ENCODE measurements at regions not wholly inside any gene's neighbourhood (a gene's known extent, or its start where the extent isn't known, plus 50 kb on each side); places are given as distances from the start of the nearest gene placed in this dataset.
"Not testable (repeated sequence)": the region's sequence is repeated elsewhere in the genome, so short reads cannot be mapped to it uniquely, and the experiment has no call there.

- no peak overlapping the region for H3K9ac ChIP-seq (ENCODE audit: low read length)
- H3K27ac ChIP-seq (ENCODE audit: low read depth, low read length): no peak overlapping the region
- H3K36me3 ChIP-seq (ENCODE audit: control insufficient read depth, insufficient read depth, low read length): no peaks in the 10 kb centered on the region
- no peaks in the 10 kb centered on the region for H3K4me1 ChIP-seq (ENCODE audit: control insufficient read depth, insufficient read depth, low read length)
- no peak overlapping the region for H3K4me3 ChIP-seq (ENCODE audit: low read length)
- no peaks in the 10 kb centered on the region for H3K27me3 ChIP-seq (ENCODE audit: control insufficient read depth, insufficient read depth, low read length)
Observed at GRCh38 chr6:120775698-120776097, 558.6 kb downstream of the TBC1D32 start.

GRCh38 chr6:120774275-120774674, 560.0 kb downstream of the TBC1D32 start:
- no peak overlapping the region for H3K27ac ChIP-seq (ENCODE audit: low read depth, low read length)
- no peak overlapping the region for H3K4me3 ChIP-seq (ENCODE audit: low read length)
- H3K36me3 ChIP-seq (ENCODE audit: control insufficient read depth, insufficient read depth, low read length): no peaks in the 10 kb centered on the region
- no peaks in the 10 kb centered on the region for H3K27me3 ChIP-seq (ENCODE audit: control insufficient read depth, insufficient read depth, low read length)
- H3K4me1 ChIP-seq (ENCODE audit: control insufficient read depth, insufficient read depth, low read length): no peaks in the 10 kb centered on the region
- H3K9ac ChIP-seq (ENCODE audit: low read length): no peak overlapping the region

GRCh38 chr6:120771019-120771418, 563.3 kb downstream of the TBC1D32 start:
- no peak overlapping the region for H3K9ac ChIP-seq (ENCODE audit: low read length)
- H3K4me1 ChIP-seq (ENCODE audit: control insufficient read depth, insufficient read depth, low read length): no peaks in the 10 kb centered on the region
- H3K36me3 ChIP-seq (ENCODE audit: control insufficient read depth, insufficient read depth, low read length): no peaks in the 10 kb centered on the region
- no peak overlapping the region for H3K4me3 ChIP-seq (ENCODE audit: low read length)
- H3K27me3 ChIP-seq (ENCODE audit: control insufficient read depth, insufficient read depth, low read length): no peaks in the 10 kb centered on the region
- no peak overlapping the region for H3K27ac ChIP-seq (ENCODE audit: low read depth, low read length)

GRCh38 chr6:120764312-120764711, 570.0 kb downstream of the TBC1D32 start:
- Histone ChIP-seq H3K4me3 (ENCODE audit: low read length) (no peak overlapping the region), H3K36me3 (ENCODE audit: control insufficient read depth, insufficient read depth, low read length) (no peaks in the 10 kb centered on the region), H3K27me3 (ENCODE audit: control insufficient read depth, insufficient read depth, low read length) (no peaks in the 10 kb centered on the region), H3K4me1 (ENCODE audit: control insufficient read depth, insufficient read depth, low read length) (no peaks in the 10 kb centered on the region), H3K27ac (ENCODE audit: low read depth, low read length) (no peak overlapping the region), H3K9ac (ENCODE audit: low read length) (no peak overlapping the region)

GRCh38 chr6:120759570-120759969, 574.7 kb downstream of the TBC1D32 start:
- H3K9ac ChIP-seq (ENCODE audit: low read length): no peak overlapping the region
- H3K27ac ChIP-seq (ENCODE audit: low read depth, low read length): no peak overlapping the region

GRCh38 chr6:120748574-120748973, 585.7 kb downstream of the TBC1D32 start:
- H3K36me3 ChIP-seq (ENCODE audit: control insufficient read depth, insufficient read depth, low read length); H3K27me3 ChIP-seq (ENCODE audit: control insufficient read depth, insufficient read depth, low read length); H3K4me3 ChIP-seq (ENCODE audit: low read length); H3K27ac ChIP-seq (ENCODE audit: low read depth, low read length); H3K4me1 ChIP-seq (ENCODE audit: control insufficient read depth, insufficient read depth, low read length); H3K9ac ChIP-seq (ENCODE audit: low read length): not testable (repeated sequence)

More at GRCh38 chr6:120759570-120759969, 574.7 kb downstream of the TBC1D32 start:
- H3K27me3 ChIP-seq (ENCODE audit: control insufficient read depth, insufficient read depth, low read length): no peaks in the 10 kb centered on the region
- H3K4me1 ChIP-seq (ENCODE audit: control insufficient read depth, insufficient read depth, low read length): no peaks in the 10 kb centered on the region
- H3K4me3 ChIP-seq (ENCODE audit: low read length): no peak overlapping the region
- no peaks in the 10 kb centered on the region for H3K36me3 ChIP-seq (ENCODE audit: control insufficient read depth, insufficient read depth, low read length)

- no peak overlapping the region for H3K4me3 ChIP-seq (ENCODE audit: low read length)
Observed at GRCh38 chr6:120736740-120737139, 597.5 kb downstream of the TBC1D32 start.

GRCh38 chr6:120735641-120736040, 598.6 kb downstream of the TBC1D32 start:
- no peak overlapping the region for H3K27ac ChIP-seq (ENCODE audit: low read depth, low read length)
- H3K36me3 ChIP-seq (ENCODE audit: control insufficient read depth, insufficient read depth, low read length): no peaks in the 10 kb centered on the region
- no peaks in the 10 kb centered on the region for H3K27me3 ChIP-seq (ENCODE audit: control insufficient read depth, insufficient read depth, low read length)
- no peak overlapping the region for H3K4me3 ChIP-seq (ENCODE audit: low read length)
- H3K9ac ChIP-seq (ENCODE audit: low read length): no peak overlapping the region
- H3K4me1 ChIP-seq (ENCODE audit: control insufficient read depth, insufficient read depth, low read length): no peaks in the 10 kb centered on the region

More at GRCh38 chr6:120736740-120737139, 597.5 kb downstream of the TBC1D32 start:
- Histone ChIP-seq H3K9ac (ENCODE audit: low read length) (no peak overlapping the region), H3K27ac (ENCODE audit: low read depth, low read length) (no peak overlapping the region), H3K27me3 (ENCODE audit: control insufficient read depth, insufficient read depth, low read length) (no peaks in the 10 kb centered on the region), H3K4me1 (ENCODE audit: control insufficient read depth, insufficient read depth, low read length) (no peaks in the 10 kb centered on the region), H3K36me3 (ENCODE audit: control insufficient read depth, insufficient read depth, low read length) (no peaks in the 10 kb centered on the region)

GRCh38 chr6:120711255-120711654, 623.0 kb downstream of the TBC1D32 start:
- Histone ChIP-seq H3K27ac (ENCODE audit: low read depth, low read length) (no peak overlapping the region), H3K27me3 (ENCODE audit: control insufficient read depth, insufficient read depth, low read length) (no peaks in the 10 kb centered on the region), H3K9ac (ENCODE audit: low read length) (no peak overlapping the region), H3K4me3 (ENCODE audit: low read length) (no peak overlapping the region), H3K36me3 (ENCODE audit: control insufficient read depth, insufficient read depth, low read length) (no peaks in the 10 kb centered on the region), H3K4me1 (ENCODE audit: control insufficient read depth, insufficient read depth, low read length) (no peaks in the 10 kb centered on the region)

GRCh38 chr6:120700001-120700400, 634.3 kb downstream of the TBC1D32 start:
- H3K4me1 ChIP-seq (ENCODE audit: control insufficient read depth, insufficient read depth, low read length): no peaks in the 10 kb centered on the region
- H3K4me3 ChIP-seq (ENCODE audit: low read length): no peak overlapping the region
- no peak overlapping the region for H3K27ac ChIP-seq (ENCODE audit: low read depth, low read length)
- no peaks in the 10 kb centered on the region for H3K36me3 ChIP-seq (ENCODE audit: control insufficient read depth, insufficient read depth, low read length)
- no peaks in the 10 kb centered on the region for H3K27me3 ChIP-seq (ENCODE audit: control insufficient read depth, insufficient read depth, low read length)
- H3K9ac ChIP-seq (ENCODE audit: low read length): no peak overlapping the region

- Histone ChIP-seq H3K4me3 (ENCODE audit: low read length) (no peak overlapping the region), H3K27me3 (ENCODE audit: control insufficient read depth, insufficient read depth, low read length) (no peaks in the 10 kb centered on the region), H3K9ac (ENCODE audit: low read length) (no peak overlapping the region), H3K36me3 (ENCODE audit: control insufficient read depth, insufficient read depth, low read length) (no peaks in the 10 kb centered on the region), H3K4me1 (ENCODE audit: control insufficient read depth, insufficient read depth, low read length) (no peaks in the 10 kb centered on the region), H3K27ac (ENCODE audit: low read depth, low read length) (no peak overlapping the region)
Observed at GRCh38 chr6:120686492-120686891, 647.8 kb downstream of the TBC1D32 start.

- H3K27me3 ChIP-seq (ENCODE audit: control insufficient read depth, insufficient read depth, low read length): no peaks in the 10 kb centered on the region
- no peak overlapping the region for H3K9ac ChIP-seq (ENCODE audit: low read length)
- no peak overlapping the region for H3K27ac ChIP-seq (ENCODE audit: low read depth, low read length)
- no peaks in the 10 kb centered on the region for H3K4me1 ChIP-seq (ENCODE audit: control insufficient read depth, insufficient read depth, low read length)
- no peak overlapping the region for H3K4me3 ChIP-seq (ENCODE audit: low read length)
- no peaks in the 10 kb centered on the region for H3K36me3 ChIP-seq (ENCODE audit: control insufficient read depth, insufficient read depth, low read length)
Observed at GRCh38 chr6:120682145-120682544, 652.1 kb downstream of the TBC1D32 start.

- H3K4me1 ChIP-seq (ENCODE audit: control insufficient read depth, insufficient read depth, low read length): no peaks in the 10 kb centered on the region
Observed at GRCh38 chr6:120681204-120681603, 653.1 kb downstream of the TBC1D32 start.

More at GRCh38 chr6:120681204-120681603, 653.1 kb downstream of the TBC1D32 start:
- Histone ChIP-seq H3K4me3 (ENCODE audit: low read length) (no peak overlapping the region), H3K27me3 (ENCODE audit: control insufficient read depth, insufficient read depth, low read length) (no peaks in the 10 kb centered on the region), H3K36me3 (ENCODE audit: control insufficient read depth, insufficient read depth, low read length) (no peaks in the 10 kb centered on the region), H3K9ac (ENCODE audit: low read length) (no peak overlapping the region), H3K27ac (ENCODE audit: low read depth, low read length) (no peak overlapping the region)

Data from rectal smooth muscle tissue (tissue), 1 donor.